ENCODE measurements at regions not wholly inside any gene's neighbourhood (a gene's known extent, or its start where the extent isn't known, plus 50 kb on each side); places are given as distances from the start of the nearest gene placed in this dataset.

- DNase-seq, result no peak
Measured at GRCh38 chr2:221677688-221678087, 105.6 kb upstream of the EPHA4 start.

- DNase-seq, result no peak
Measured at GRCh38 chr2:221676566-221677172, 104.6 kb upstream of the EPHA4 start.

GRCh38 chr2:221675201-221675908 is 103.3 kb upstream of the EPHA4 start:
- DNase-seq, result no peak

GRCh38 chr2:221674446-221674845 is 102.3 kb upstream of the EPHA4 start:
- no peak for DNase-seq

- DNase-seq, result no peak
Measured at GRCh38 chr2:221673248-221673647, 101.1 kb upstream of the EPHA4 start.

GRCh38 chr2:221671515-221671914 is 99.4 kb upstream of the EPHA4 start:
- DNase-seq, result no peak

- DNase-seq, result no peak
Measured at GRCh38 chr2:221662689-221663391, 90.7 kb upstream of the EPHA4 start.

GRCh38 chr2:221657806-221658205 is 85.7 kb upstream of the EPHA4 start:
- DNase-seq, result no peak

- no peak for DNase-seq
Measured at GRCh38 chr2:221655300-221655699, 83.2 kb upstream of the EPHA4 start.

- no peak for DNase-seq
Measured at GRCh38 chr2:221653182-221653581, 81.1 kb upstream of the EPHA4 start.

GRCh38 chr2:221649051-221649775 is 77.1 kb upstream of the EPHA4 start:
- no peak for DNase-seq

- no peak for DNase-seq
Measured at GRCh38 chr2:221642447-221642846, 70.3 kb upstream of the EPHA4 start.

GRCh38 chr2:221641181-221641871 is 69.2 kb upstream of the EPHA4 start:
- no peak for DNase-seq

- DNase-seq, result no peak
Measured at GRCh38 chr2:221640686-221641085, 68.6 kb upstream of the EPHA4 start.

- no peak for DNase-seq
Measured at GRCh38 chr2:221637851-221638250, 65.7 kb upstream of the EPHA4 start.

- DNase-seq, result no peak
Measured at GRCh38 chr2:221635949-221636348, 63.8 kb upstream of the EPHA4 start.

- no peak for DNase-seq
Measured at GRCh38 chr2:221629468-221629867, 57.4 kb upstream of the EPHA4 start.

GRCh38 chr2:221624475-221624874 is 52.4 kb upstream of the EPHA4 start:
- no peak for DNase-seq

Measured in skin of body (tissue), 1 donor.